ENCODE measurements at regions not wholly inside any gene's neighbourhood (a gene's known extent, or its start where the extent isn't known, plus 50 kb on each side); places are given as distances from the start of the nearest gene placed in this dataset.

DNA sequence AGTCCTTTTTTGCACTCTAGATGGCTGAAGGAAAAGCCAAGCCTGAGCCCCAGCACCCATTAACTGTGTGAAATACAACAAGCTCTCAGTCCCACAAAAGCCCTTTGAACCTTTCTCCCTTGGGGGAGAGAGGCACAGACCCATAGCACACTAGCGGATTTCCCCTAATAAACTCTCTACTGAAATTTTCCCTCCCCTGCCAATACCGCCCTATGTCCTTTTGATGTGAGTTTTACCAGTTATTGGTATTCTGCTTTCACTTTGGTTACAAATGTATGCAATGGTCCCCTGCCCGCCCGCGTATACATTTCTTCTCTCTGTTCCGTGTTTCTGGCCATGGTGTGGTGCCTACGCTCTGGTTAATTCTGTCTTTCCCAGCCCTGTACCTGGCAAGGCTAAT lies 54.0 kb upstream of the MYO16 start:
- intact Hi-C loops (cut with micrococcal nuclease) (no loop called here), in situ Hi-C loops (cut with MboI) (no loop called here)
- Histone ChIP-seq H3K27me3 (ENCODE audit: control insufficient read depth in 2 of 2, insufficient read depth in 2 of 2, low read length in 2 of 2) (no peaks in the 10 kb centered on the region), H3K9ac (ENCODE audit: insufficient read depth in 1 of 2, low read depth in 2 of 2, low read length in 2 of 2) (no peak overlapping the region), H3K79me2 (ENCODE audit: control insufficient read depth, insufficient read depth, low read length) (no peaks in the 10 kb centered on the region; the same call in 2 of the 3 replicates), H3K4me1 (replicated peaks in 1 of 2; ENCODE audit: control insufficient read depth in 2 of 2, insufficient read depth in 2 of 2, low read length in 2 of 2) (peaks cover 5 to 15% of the 10 kb centered on the region in 2 experiments; a peak in 4 of 5 replicates), H3K4me3 (no peak overlapping the region), H3K4me2 (ENCODE audit: insufficient read depth, low read length) (no peak overlapping the region), H2AFZ (ENCODE audit: low read depth, low read length) (no peak overlapping the region), H3K27ac (ENCODE audit: extremely low read depth, low read depth, low read length) (no peak overlapping the region), H4K20me1 (replicated peaks; ENCODE audit: control insufficient read depth, insufficient read depth, low read length) (no peaks in the 10 kb centered on the region), H3K36me3 (ENCODE audit: control insufficient read depth, insufficient read depth, low read length) (no peaks in the 10 kb centered on the region), H3K9me3 (replicated peaks; ENCODE audit: control insufficient read depth, insufficient read depth, low read depth, low read length) (no peaks in the 10 kb centered on the region), H3K9me1 (ENCODE audit: control insufficient read depth, insufficient read depth, low read length) (no peaks in the 10 kb centered on the region)
- no TSS peak for BruUV-seq (replicated peaks)
- TF ChIP-seq HMG20B (CRISPR knock-in tag; IDR thresholded peaks at IDR 0.05): no peak
- TF ChIP-seq, protein P1, sequence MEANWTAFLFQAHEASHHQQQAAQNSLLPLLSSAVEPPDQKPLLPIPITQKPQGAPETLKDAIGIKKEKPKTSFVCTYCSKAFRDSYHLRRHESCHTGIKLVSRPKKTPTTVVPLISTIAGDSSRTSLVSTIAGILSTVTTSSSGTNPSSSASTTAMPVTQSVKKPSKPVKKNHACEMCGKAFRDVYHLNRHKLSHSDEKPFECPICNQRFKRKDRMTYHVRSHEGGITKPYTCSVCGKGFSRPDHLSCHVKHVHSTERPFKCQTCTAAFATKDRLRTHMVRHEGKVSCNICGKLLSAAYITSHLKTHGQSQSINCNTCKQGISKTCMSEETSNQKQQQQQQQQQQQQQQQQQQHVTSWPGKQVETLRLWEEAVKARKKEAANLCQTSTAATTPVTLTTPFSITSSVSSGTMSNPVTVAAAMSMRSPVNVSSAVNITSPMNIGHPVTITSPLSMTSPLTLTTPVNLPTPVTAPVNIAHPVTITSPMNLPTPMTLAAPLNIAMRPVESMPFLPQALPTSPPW (CRISPR knock-in tag; IDR thresholded peaks at IDR 0.05): no peak
- no peak for TF ChIP-seq TRIM24 (IDR thresholded peaks at IDR 0.05)
- no peak for TF ChIP-seq ZBTB17 (CRISPR knock-in tag; IDR thresholded peaks at IDR 0.05)
- TF ChIP-seq LEF1 (IDR thresholded peaks at IDR 0.05): no peak
- TF ChIP-seq STAT5A (IDR thresholded peaks at IDR 0.05; ENCODE audit: borderline replicate concordance, low read length): no peak
- no peak for FAIRE-seq
- CTCF ChIA-PET (ENCODE audit: low intra/inter-chr PET ratio): no interaction called here
- ATAC-seq: no peak
- DNase-seq (ENCODE audit: extremely low read depth in 1 of 4, low spot score in 3 of 4): no peak
- POLR2A ChIA-PET: no interaction called here
- WGBS (ENCODE audit: insufficient coverage, low coverage, missing lambda C conversion rate): 69% methylated on average over 6 of the region's 7 CpGs

Data from K562 (cell line).